Upper lobe of left lung (tissue), 6 donors: ENCODE measurements at regions not wholly inside any gene's neighbourhood (a gene's known extent, or its start where the extent isn't known, plus 50 kb on each side); places are given as distances from the start of the nearest gene placed in this dataset.

Experiments
- ATAC-seq, 2 donors: fragments of 200-7000 bp; cut with Tn5 transposase; one replicate each; pipeline ENCODE4 v1.9.1; 2022; ENCODE audit warnings: mild to moderate bottlenecking in 2 of 2, moderate library complexity in 2 of 2; ENCODE audit not compliant: low FRiP score in 2 of 2
- DNase-seq, 2 donors: peaks; one replicate each; pipeline ENCODE4 v3.0.0-alpha.2; 2019 to 2020
- H3K27ac ChIP-seq, 4 donors: fragments of 200-600 bp; sonication (generic); one replicate each; pipeline ENCODE4 v1.5.1; 2016 to 2019
- H3K27me3 ChIP-seq, 4 donors: fragments of 200-600 bp; sonication (generic); one replicate each; pipeline ENCODE4 v1.5.1; 2017 to 2019
- H3K36me3 ChIP-seq, 4 donors: fragments of 200-600 bp; sonication (generic); one replicate each; pipeline ENCODE4 v1.5.1; 2016 to 2019
- H3K4me1 ChIP-seq, 4 donors: fragments of 200-600 bp; sonication (generic); one replicate each; pipeline ENCODE4 v1.5.1; 2018 to 2019
- H3K4me3 ChIP-seq, 4 donors: fragments of 200-600 bp; sonication (generic); one replicate each; pipeline ENCODE4 v1.5.1; 2017 to 2019; ENCODE audit warnings: mild to moderate bottlenecking in 2 of 4, moderate library complexity in 1 of 4
- H3K9me3 ChIP-seq, 4 donors: fragments of 200-600 bp; sonication (generic); one replicate each; pipeline ENCODE4 v1.5.1; 2018 to 2019
- EP300 ChIP-seq, 4 donors: sonication (generic); formaldehyde crosslinking; IDR thresholded peaks; one replicate each; pipeline ENCODE4 v1.5.1; 2017; ENCODE audit warnings: antibody characterized with exemption in 4 of 4, control low read depth in 2 of 4
- POLR2A ChIP-seq, 4 donors: fragments of 450-650 bp; IDR thresholded peaks; one replicate each; pipeline ENCODE4 v1.5.1; 2016 to 2017; ENCODE audit warnings: antibody characterized with exemption in 4 of 4, mild to moderate bottlenecking in 2 of 4
- POLR2AphosphoS5 ChIP-seq, 2 donors: sonication (generic); formaldehyde crosslinking; IDR thresholded peaks; one replicate each; pipeline ENCODE4 v1.5.1; 2017; ENCODE audit warnings: antibody characterized with exemption in 2 of 2
- WGBS, 2 donors: methylation state at CpG; one replicate each; pipeline ENCODE4 v1.1.5; 2017 to 2018; 5-methylcytosine and 5-hydroxymethylcytosine counted together
- TF ChIP-seq, protein P1 (sequence below), 6 experiments: fragments of 450-650 bp in 4 of 6; fragments of 200-600 bp in 2 of 6; sonication (generic) in 2 of 6; IDR thresholded peaks; one replicate each; pipeline ENCODE4 v1.5.1; 2016 to 2019; ENCODE audit warnings: antibody characterized with exemption in 6 of 6
- donor health status: DM: no; HTN: no; CAD: no; lungs with moderate emphysema.
- donor health status: DM: no; HTN: yes; CAD: no; lungs with severe emphysema.

DNA sequence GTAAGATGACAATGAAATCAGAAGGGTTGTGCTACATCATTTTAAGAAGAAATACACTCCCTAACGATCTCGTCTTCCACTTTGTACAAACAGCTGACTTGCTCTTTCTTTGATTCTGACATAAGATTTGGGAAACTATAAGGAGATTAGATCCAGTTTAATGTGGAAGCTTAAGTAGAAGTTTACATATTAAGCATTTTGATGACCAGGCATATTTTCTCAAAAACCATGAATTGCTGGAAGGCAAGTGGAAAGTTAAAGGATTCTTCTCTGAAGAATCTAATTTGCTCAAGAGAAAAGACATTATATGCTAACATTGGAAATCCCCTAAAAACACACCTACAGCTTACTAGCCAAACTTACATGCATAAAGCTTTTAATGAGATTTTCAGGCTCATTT is 531.9 kb upstream of the PTPRD start:
- no peaks in the 10 kb centered on the region for H3K9me3 ChIP-seq
- ATAC-seq (no peak), DNase-seq (no peak)
- 84 to 88% methylated on average over 2 of the region's 2 CpGs for WGBS, 2 donors
- H3K4me1 ChIP-seq: no peaks in the 10 kb centered on the region
- no peaks in the 10 kb centered on the region for H3K27me3 ChIP-seq
- H3K27ac ChIP-seq: no peak overlapping the region
- TF ChIP-seq POLR2AphosphoS5 (IDR thresholded peaks at IDR 0.05) (no peak), POLR2A (IDR thresholded peaks at IDR 0.05) (no peak), EP300 (IDR thresholded peaks at IDR 0.05) (no peak)
- TF ChIP-seq, protein P1, sequence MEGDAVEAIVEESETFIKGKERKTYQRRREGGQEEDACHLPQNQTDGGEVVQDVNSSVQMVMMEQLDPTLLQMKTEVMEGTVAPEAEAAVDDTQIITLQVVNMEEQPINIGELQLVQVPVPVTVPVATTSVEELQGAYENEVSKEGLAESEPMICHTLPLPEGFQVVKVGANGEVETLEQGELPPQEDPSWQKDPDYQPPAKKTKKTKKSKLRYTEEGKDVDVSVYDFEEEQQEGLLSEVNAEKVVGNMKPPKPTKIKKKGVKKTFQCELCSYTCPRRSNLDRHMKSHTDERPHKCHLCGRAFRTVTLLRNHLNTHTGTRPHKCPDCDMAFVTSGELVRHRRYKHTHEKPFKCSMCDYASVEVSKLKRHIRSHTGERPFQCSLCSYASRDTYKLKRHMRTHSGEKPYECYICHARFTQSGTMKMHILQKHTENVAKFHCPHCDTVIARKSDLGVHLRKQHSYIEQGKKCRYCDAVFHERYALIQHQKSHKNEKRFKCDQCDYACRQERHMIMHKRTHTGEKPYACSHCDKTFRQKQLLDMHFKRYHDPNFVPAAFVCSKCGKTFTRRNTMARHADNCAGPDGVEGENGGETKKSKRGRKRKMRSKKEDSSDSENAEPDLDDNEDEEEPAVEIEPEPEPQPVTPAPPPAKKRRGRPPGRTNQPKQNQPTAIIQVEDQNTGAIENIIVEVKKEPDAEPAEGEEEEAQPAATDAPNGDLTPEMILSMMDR (IDR thresholded peaks at IDR 0.05): no peak
- H3K4me3 ChIP-seq: no peak overlapping the region
- no peaks in the 10 kb centered on the region for H3K36me3 ChIP-seq

DNA sequence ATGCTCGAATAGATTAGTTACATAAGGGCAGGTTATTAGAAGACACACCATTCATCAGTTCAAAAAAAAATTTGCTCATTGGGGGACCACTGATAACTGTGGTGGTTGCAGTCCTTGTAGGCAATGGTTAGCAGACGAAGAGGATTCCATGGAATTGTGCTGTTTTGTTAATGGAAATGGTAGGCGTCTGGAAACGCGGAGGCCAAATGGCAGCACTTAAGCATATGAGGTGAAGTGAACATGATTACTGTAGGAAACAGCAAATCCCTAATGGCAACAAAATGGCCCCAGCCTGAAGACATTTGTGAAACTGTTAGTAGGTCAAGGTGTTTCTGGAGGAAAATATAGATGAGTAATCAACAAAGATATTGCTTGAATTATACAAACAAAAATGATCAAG is 535.4 kb upstream of the PTPRD start:
- TF ChIP-seq EP300 (IDR thresholded peaks at IDR 0.05) (no peak), POLR2AphosphoS5 (IDR thresholded peaks at IDR 0.05) (no peak), POLR2A (IDR thresholded peaks at IDR 0.05) (no peak)
- TF ChIP-seq, protein P1 (IDR thresholded peaks at IDR 0.05): no peak
- H3K27me3 ChIP-seq: no peaks in the 10 kb centered on the region
- H3K4me3 ChIP-seq: no peak overlapping the region
- no peaks in the 10 kb centered on the region for H3K9me3 ChIP-seq
- no peaks in the 10 kb centered on the region for H3K4me1 ChIP-seq
- H3K36me3 ChIP-seq: no peaks in the 10 kb centered on the region
- DNase-seq: no peak
- no peak for ATAC-seq
- 82 to 83% methylated on average over 5 of the region's 5 CpGs for WGBS, 2 donors
- H3K27ac ChIP-seq: no peak overlapping the region

DNA sequence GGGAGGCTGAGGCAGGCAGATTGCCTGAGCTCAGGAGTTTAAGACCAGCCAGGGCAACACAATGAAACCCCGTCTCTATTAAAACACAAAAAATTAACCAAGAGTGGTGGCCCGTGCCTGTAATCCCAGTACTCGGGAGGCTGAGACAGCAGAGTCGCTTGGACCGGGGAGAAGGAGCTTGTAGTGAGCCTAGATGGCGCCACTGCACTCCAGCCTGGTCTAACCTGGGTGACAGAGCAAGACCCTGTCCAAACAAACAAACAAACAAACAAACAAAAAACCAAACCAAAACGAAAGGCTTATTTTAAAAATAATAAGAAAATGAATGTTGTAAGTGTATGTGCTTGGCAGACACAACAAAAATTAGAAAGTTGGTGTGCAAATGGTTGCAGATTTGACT is 536.3 kb upstream of the PTPRD start:
- Histone ChIP-seq H3K27ac (no peak overlapping the region), H3K4me3 (no peak overlapping the region), H3K27me3 (no peaks in the 10 kb centered on the region), H3K9me3 (no peaks in the 10 kb centered on the region), H3K4me1 (no peaks in the 10 kb centered on the region), H3K36me3 (no peaks in the 10 kb centered on the region)
- no peak for TF ChIP-seq POLR2A (IDR thresholded peaks at IDR 0.05)
- TF ChIP-seq, protein P1 (IDR thresholded peaks at IDR 0.05): no peak
- no peak for TF ChIP-seq POLR2AphosphoS5 (IDR thresholded peaks at IDR 0.05)
- no peak for TF ChIP-seq EP300 (IDR thresholded peaks at IDR 0.05)
- no peak for ATAC-seq
- 68 to 76% methylated on average over 7 of the region's 7 CpGs for WGBS, 2 donors
- no peak for DNase-seq

DNA sequence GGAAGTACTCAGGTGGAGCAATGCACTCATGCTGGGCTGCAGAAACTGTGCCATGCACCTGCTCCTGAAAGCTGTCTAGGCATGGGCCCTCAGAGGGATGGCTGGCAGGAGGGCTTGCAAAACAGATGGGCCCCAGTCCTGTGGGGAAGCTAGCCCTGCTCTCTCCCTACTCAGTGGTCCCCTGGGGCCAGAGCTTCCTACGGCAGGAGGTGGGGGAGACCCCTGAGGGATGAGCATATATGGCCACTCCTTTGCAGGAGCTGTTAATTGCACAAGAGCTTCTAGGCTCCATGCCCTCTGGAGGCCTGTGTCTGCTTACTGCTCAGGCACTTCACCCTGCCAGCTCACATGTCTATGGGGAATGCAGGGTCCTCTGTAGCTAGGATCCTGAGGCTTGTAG is 545.3 kb upstream of the PTPRD start:
- Histone ChIP-seq H3K36me3 (no peaks in the 10 kb centered on the region), H3K27ac (no peak overlapping the region), H3K9me3 (peaks cover 0 to 5% (median 0%) of the 10 kb centered on the region in 4 donors), H3K27me3 (no peaks in the 10 kb centered on the region), H3K4me3 (no peak overlapping the region), H3K4me1 (no peaks in the 10 kb centered on the region)
- ATAC-seq (peak in 1 of 2 donors; percentile 57), DNase-seq (no peak)
- TF ChIP-seq EP300 (IDR thresholded peaks at IDR 0.05): no peak
- no peak for TF ChIP-seq POLR2AphosphoS5 (IDR thresholded peaks at IDR 0.05)
- no peak for TF ChIP-seq POLR2A (IDR thresholded peaks at IDR 0.05)
- TF ChIP-seq, protein P1 (IDR thresholded peaks at IDR 0.05): no peak
- whole genome bisulfite sequencing, 2 donors: 80 to 100% methylated on average over 1 of the region's 1 CpG

DNA sequence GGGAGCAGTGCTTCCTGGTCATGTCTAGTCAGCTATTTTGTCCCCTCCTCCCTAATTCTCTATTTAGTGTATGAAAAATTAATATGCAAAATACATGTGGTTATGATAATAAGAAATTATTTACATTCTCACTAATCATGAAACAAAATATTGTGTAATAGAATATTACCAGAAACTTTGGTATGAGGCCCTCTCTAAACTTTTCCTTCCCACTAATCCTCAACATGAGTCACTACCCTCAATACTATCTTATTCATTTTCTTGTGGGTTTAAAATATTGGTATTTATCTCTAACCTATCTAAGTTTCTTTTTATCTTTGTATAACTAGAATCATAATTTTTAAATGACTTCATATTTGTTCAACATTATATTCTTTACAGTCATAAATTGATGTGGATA is 545.9 kb upstream of the PTPRD start:
- peaks cover 0 to 5% (median 0%) of the 10 kb centered on the region in 4 donors for H3K9me3 ChIP-seq
- H3K4me1 ChIP-seq: no peaks in the 10 kb centered on the region
- TF ChIP-seq, protein P1 (IDR thresholded peaks at IDR 0.05): no peak
- TF ChIP-seq POLR2A (IDR thresholded peaks at IDR 0.05): no peak
- ATAC-seq (no peak), DNase-seq (no peak)
- no peaks in the 10 kb centered on the region for H3K27me3 ChIP-seq
- H3K27ac ChIP-seq: no peak overlapping the region
- no peaks in the 10 kb centered on the region for H3K36me3 ChIP-seq
- H3K4me3 ChIP-seq: no peak overlapping the region
